H1 (cell line): ENCODE measurements at regions not wholly inside any gene's neighbourhood (a gene's known extent, or its start where the extent isn't known, plus 50 kb on each side); places are given as distances from the start of the nearest gene placed in this dataset.
A peak's percentile ranks its signal among the peaks of the same experiment; 100 is the strongest.

Experiments
- CTCF ChIA-PET: fragments of 300-600 bp; sonication (Branson Sonifier 250); formaldehyde crosslinking; loops from one replicate; lab custom pipeline; 2021; ENCODE audit not compliant: partially characterized antibody; lab: Charles Lee
- POLR2A ChIA-PET: fragments of 300-600 bp; sonication (Branson Sonifier 250); formaldehyde crosslinking; loops from one replicate; lab custom pipeline; 2021; ENCODE audit warnings: inconsistent platforms; ENCODE audit not compliant: partially characterized antibody; lab: Charles Lee
- DNase-seq, 2 experiments: peaks; one replicate each; pipeline versions ENCODE4 v3.0.0 to v3.0.0-alpha.2; 2010 to 2022; ENCODE audit warnings: low spot score in 2 of 2, low read depth in 1 of 2, mixed read lengths in 1 of 2
- FAIRE-seq: peaks from 2 replicates; lab custom pipeline; 2011; peaks lifted over from hg19 to GRCh38; lab: Jason Lieb, UNC
- H2AFZ ChIP-seq: 2 replicates; pipeline ENCODE4 v1.8.1; 2012; ENCODE audit warnings: low read length, inconsistent platforms
- H2AK5ac ChIP-seq: 2 replicates; pipeline ENCODE4 v1.6.1; 2013; ENCODE audit warnings: low read depth, low read length
- H2BK120ac ChIP-seq: replicated peaks from 2 replicates; pipeline ENCODE3; 2013; ENCODE audit warnings: low read depth, low read length, inconsistent platforms
- H2BK12ac ChIP-seq: 2 replicates; pipeline ENCODE4 v1.6.1; 2013; ENCODE audit warnings: low read depth, low read length
- H2BK15ac ChIP-seq: 2 replicates; pipeline ENCODE4 v1.6.1; 2013; ENCODE audit warnings: low read length
- H2BK20ac ChIP-seq: 2 replicates; pipeline ENCODE4 v1.6.1; 2013; ENCODE audit warnings: low read length
- H2BK5ac ChIP-seq: 2 replicates; pipeline ENCODE4 v1.6.1; 2013; ENCODE audit warnings: low read depth, low read length
- H3K14ac ChIP-seq: 2 replicates; pipeline ENCODE4 v1.6.1; 2013; ENCODE audit warnings: inconsistent platforms; ENCODE audit not compliant: insufficient read length
- H3K18ac ChIP-seq: 2 replicates; pipeline ENCODE4 v1.6.1; 2013; ENCODE audit warnings: low read length; ENCODE audit errors: extremely low read depth
- H3K23ac ChIP-seq: 2 replicates; pipeline ENCODE4 v1.6.1; 2013; ENCODE audit warnings: inconsistent platforms; ENCODE audit not compliant: insufficient read length
- H3K23me2 ChIP-seq: 2 replicates; pipeline ENCODE4 v1.6.1; 2013; ENCODE audit warnings: low read depth, low read length
- H3K27ac ChIP-seq: 2 replicates; pipeline ENCODE4 v1.6.1; 2011; ENCODE audit warnings: low read depth, low read length, inconsistent platforms
- H3K27me3 ChIP-seq, 4 experiments: replicated peaks in 1 of 4; 1 replicate in 1 of 4; 2 replicates in 3 of 4; pipeline versions ENCODE4 v1.6.1 to v1.8.1; 2011 to 2013; ENCODE audit warnings: low read length in 3 of 4, mild to moderate bottlenecking in 3 of 4, inconsistent platforms in 2 of 4, mixed read lengths in 2 of 4, moderate library complexity in 1 of 4; ENCODE audit not compliant: control insufficient read depth in 3 of 4, insufficient read depth in 3 of 4; ENCODE audit errors: extremely low read depth in 1 of 4
- H3K36me3 ChIP-seq, 4 experiments: 2 replicates each; pipeline versions ENCODE4 v1.6.1 to v1.8.1; 2011 to 2013; ENCODE audit warnings: mild to moderate bottlenecking in 4 of 4, low read length in 3 of 4, moderate library complexity in 2 of 4, control low read depth in 1 of 4, inconsistent platforms in 1 of 4; ENCODE audit not compliant: insufficient read depth in 4 of 4, control insufficient read depth in 2 of 4
- H3K4ac ChIP-seq: replicated peaks from 2 replicates; pipeline ENCODE3; 2013; ENCODE audit warnings: low read length, low read depth, mixed read lengths, inconsistent platforms; ENCODE audit not compliant: insufficient read length
- H3K4me1 ChIP-seq, 4 experiments: replicated peaks in 1 of 4; 1 replicate in 1 of 4; 2 replicates in 3 of 4; pipeline versions ENCODE4 v1.6.1 to v1.8.1; 2011 to 2013; ENCODE audit warnings: low read length in 3 of 4, inconsistent platforms in 2 of 4, mixed read lengths in 1 of 4; ENCODE audit not compliant: insufficient read depth in 4 of 4, control insufficient read depth in 3 of 4
- H3K4me2 ChIP-seq, 2 experiments: 2 replicates each; pipeline versions ENCODE4 v1.6.1 to v1.8.1; 2011 to 2013; ENCODE audit warnings: low read depth in 2 of 2, low read length in 2 of 2, control low read depth in 1 of 2, inconsistent platforms in 1 of 2, mild to moderate bottlenecking in 1 of 2; ENCODE audit not compliant: insufficient read depth in 1 of 2
- H3K4me3 ChIP-seq, 4 experiments: fragments of 200-600, 300-600 bp in 1 of 4; sonication (generic), shearing (Covaris generic), sonication (Bioruptor Twin) in 1 of 4; 2 replicates each; pipeline versions ENCODE4 v1.5.1 to v1.8.1; 2011 to 2016; ENCODE audit warnings: low read length in 4 of 4, low read depth in 3 of 4, control low read depth in 2 of 4, inconsistent platforms in 2 of 4, mild to moderate bottlenecking in 2 of 4, mixed read lengths in 1 of 4, moderate library complexity in 1 of 4; ENCODE audit not compliant: insufficient read depth in 2 of 4; ENCODE audit errors: extremely low read depth in 1 of 4
- H3K56ac ChIP-seq: replicated peaks from 2 replicates; pipeline ENCODE3; 2013; ENCODE audit warnings: low read depth, mild to moderate bottlenecking, mixed read lengths, low read length, inconsistent platforms; ENCODE audit not compliant: insufficient read length
- H3K79me1 ChIP-seq: 2 replicates; pipeline ENCODE4 v1.6.1; 2013; ENCODE audit warnings: low read depth, low read length, control low read depth
- H3K79me2 ChIP-seq, 2 experiments: 2 replicates each; pipeline versions ENCODE4 v1.6.1 to v1.8.1; 2012 to 2013; ENCODE audit warnings: low read length in 2 of 2, mild to moderate bottlenecking in 2 of 2, inconsistent platforms in 1 of 2; ENCODE audit not compliant: insufficient read depth in 2 of 2, control insufficient read depth in 1 of 2
- H3K9ac ChIP-seq, 4 experiments: replicated peaks in 1 of 4; 1 replicate in 1 of 4; 2 replicates in 3 of 4; pipeline versions ENCODE4 v1.6.1 to v1.8.1; 2011 to 2013; ENCODE audit warnings: low read depth in 3 of 4, low read length in 3 of 4, control low read depth in 2 of 4, mild to moderate bottlenecking in 2 of 4, moderate library complexity in 2 of 4, inconsistent platforms in 1 of 4; ENCODE audit errors: extremely low read depth in 1 of 4
- H3K9me3 ChIP-seq, 2 experiments: 2 replicates each; pipeline versions ENCODE4 v1.6.1 to v1.8.1; 2012 to 2013; ENCODE audit warnings: mild to moderate bottlenecking in 2 of 2, moderate library complexity in 2 of 2, control low read depth in 1 of 2, inconsistent platforms in 1 of 2, low read depth in 1 of 2, low read length in 1 of 2, mixed read lengths in 1 of 2; ENCODE audit not compliant: insufficient read depth in 2 of 2
- H4K20me1 ChIP-seq, 2 experiments: replicated peaks in 1 of 2; 2 replicates each; pipeline versions ENCODE3 to v1.8.1; 2011 to 2013; ENCODE audit warnings: inconsistent platforms in 2 of 2, low read length in 2 of 2, mild to moderate bottlenecking in 1 of 2; ENCODE audit not compliant: insufficient read depth in 2 of 2, control insufficient read depth in 1 of 2
- H4K5ac ChIP-seq: 2 replicates; pipeline ENCODE4 v1.6.1; 2013; ENCODE audit warnings: low read length, low read depth, mixed read lengths, inconsistent platforms; ENCODE audit not compliant: insufficient read length
- H4K8ac ChIP-seq: 2 replicates; pipeline ENCODE4 v1.8.0; 2013; ENCODE audit warnings: mild to moderate bottlenecking, moderate library complexity, low read length, inconsistent platforms; ENCODE audit not compliant: insufficient read depth; ENCODE audit errors: extremely low read depth
- H4K91ac ChIP-seq: replicated peaks from 2 replicates; pipeline ENCODE3; 2013; ENCODE audit warnings: low read length, mixed read lengths, inconsistent platforms; ENCODE audit not compliant: insufficient read length
- GABPA ChIP-seq: IDR thresholded peaks from 2 replicates; pipeline ENCODE4 v1.6.1; 2011; ENCODE audit warnings: mild to moderate bottlenecking, low read length, moderate library complexity, borderline replicate concordance; ENCODE audit not compliant: insufficient read depth
- WGBS, 2 experiments: shearing (Covaris generic) in 1 of 2; methylation state at CpG; one replicate each; pipeline versions ENCODE4 v1.1.6 to v1.1.7; 2013 to 2015; ENCODE audit warnings: low lambda C conversion rate in 2 of 2, mixed read lengths in 2 of 2, inconsistent platforms in 1 of 2, low coverage in 1 of 2, missing lambda C conversion rate in 1 of 2; ENCODE audit not compliant: insufficient replicate concordance in 2 of 2, insufficient coverage in 1 of 2, insufficient read length in 1 of 2; ENCODE audit errors: extremely low coverage in 1 of 2, missing lambda C conversion rate in 1 of 2; 5-methylcytosine and 5-hydroxymethylcytosine counted together

DNA sequence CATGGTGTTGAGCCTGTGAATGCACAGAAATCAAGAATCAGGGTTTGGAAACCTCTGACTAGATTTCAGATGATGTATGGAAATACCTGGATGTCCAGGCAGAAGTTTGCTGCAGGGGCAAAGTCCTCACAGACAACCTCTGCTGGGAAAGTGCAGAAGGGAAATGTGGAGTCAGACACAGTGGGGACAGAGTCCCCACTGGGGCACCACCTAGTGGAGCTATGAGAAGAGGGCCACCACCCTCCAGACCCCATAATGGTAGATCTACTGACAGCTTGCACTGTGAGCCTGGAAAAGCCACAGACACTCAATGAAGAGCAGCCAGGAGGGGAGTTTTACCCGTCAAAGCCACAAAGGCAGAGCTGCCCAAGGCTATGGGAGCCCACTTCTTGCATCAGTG is 181.9 kb upstream of the SEMA6A start:
- Histone ChIP-seq H3K23me2 (no peaks in the 10 kb centered on the region), H3K14ac (no peak overlapping the region), H2AFZ (no peak overlapping the region), H3K9ac (no peak overlapping the region), H2BK15ac (no peak overlapping the region), H2BK120ac (no peak overlapping the region), H2BK5ac (peak overlapping the region; percentile 32; the same call in 1 of the 2 replicates), H4K5ac (no peak overlapping the region), H4K91ac (no peak overlapping the region), H2AK5ac (0 out of 2 replicates have a peak overlapping the region, but pooled peaks have one; percentile 10), H3K27me3 (no peaks in the 10 kb centered on the region), H3K4me1 (peaks cover 2 to 16% (median 9%) of the 10 kb centered on the region in 4 experiments; a peak in 6 of 7 replicates), H2BK12ac (no peak overlapping the region; the same call in 1 of the 2 replicates), H3K23ac (no peak overlapping the region), H3K18ac (0 out of 2 replicates have a peak overlapping the region, but pooled peaks have one; percentile 74), H3K27ac (no peak overlapping the region), H2BK20ac (no peak overlapping the region; the same call in 1 of the 2 replicates), H4K8ac (no peak overlapping the region), H3K36me3 (peaks cover 0 to 2% (median 0%) of the 10 kb centered on the region in 4 experiments; a peak in 2 of 8 replicates), H3K4me3 (no peak overlapping the region), H3K4ac (no peak overlapping the region), H3K56ac (no peak overlapping the region), H3K4me2 (no peak overlapping the region), H4K20me1 (no peaks in the 10 kb centered on the region), H3K9me3 (peaks cover 7 to 10% of the 10 kb centered on the region in 2 experiments), H3K79me1 (no peaks in the 10 kb centered on the region), H3K79me2 (no peaks in the 10 kb centered on the region)
- CTCF ChIA-PET: no interaction called here
- no peak for TF ChIP-seq GABPA
- FAIRE-seq (no peak), DNase-seq (no peak)
- 84% methylated on average over 1 of the region's 1 CpG; no CpG with 5 or more reads in 1 of the 2 experiments for WGBS, 2 experiments
- POLR2A ChIA-PET: no interaction called here
